HepG2 (cell line): ENCODE measurements at regions not wholly inside any gene's neighbourhood (a gene's known extent, or its start where the extent isn't known, plus 50 kb on each side); places are given as distances from the start of the nearest gene placed in this dataset.

Experiments used
- ATAC-seq: fragments of 200-7000 bp; cut with Tn5 transposase; 3 replicates; pipeline ENCODE4 v1.9.1; 2020; ENCODE audit warnings: mild to moderate bottlenecking, moderate library complexity
- BruUV-seq: library from RNA; stranded (reverse); fragments of 400-500 nt; replicated peaks from 2 replicates; lab custom pipeline; 2021; lab: Mats Ljungman, UMichigan
- CTCF ChIA-PET: fragments of 300-600 bp; formaldehyde crosslinking; extraction: SDS; loops from one replicate; lab custom pipeline; 2021; ENCODE audit warnings: low total read pairs, inconsistent platforms, low intra/inter-chr PET ratio; lab: Yijun Ruan, JAX
- POLR2A ChIA-PET: fragments of 350-600 bp; sonication (Branson Sonifier 250); formaldehyde crosslinking; loops from one replicate; lab custom pipeline; 2020; ENCODE audit warnings: antibody characterized with exemption, inconsistent platforms; lab: Yijun Ruan, JAX
- DNase-seq: peaks from one replicate; pipeline ENCODE4 v3.0.0-alpha.2; 2015; ENCODE audit warnings: low spot score
- FAIRE-seq: peaks from 3 replicates; lab custom pipeline; 2011; peaks lifted over from hg19 to GRCh38; lab: Jason Lieb, UNC
- H2AFZ ChIP-seq: one replicate; pipeline ENCODE4 v1.6.1; 2011; ENCODE audit warnings: low read length, inconsistent platforms
- H3K27ac ChIP-seq: fragments of 300-600 bp; 3 replicates; pipeline ENCODE4 v1.8.0; 2011; ENCODE audit warnings: mixed run types, mild to moderate bottlenecking, mixed read lengths, low read length, inconsistent platforms; ENCODE audit not compliant: insufficient read depth; ENCODE audit errors: extremely low read length
- H3K27me3 ChIP-seq, 2 experiments: fragments of 200-600 bp in 1 of 2; 2 replicates in 1 of 2; 3 replicates in 1 of 2; pipeline versions ENCODE4 v1.6.0 to v1.8.0; 2011; ENCODE audit warnings: low read length in 2 of 2, mild to moderate bottlenecking in 2 of 2, moderate library complexity in 2 of 2, inconsistent platforms in 1 of 2; ENCODE audit not compliant: insufficient read depth in 2 of 2, control insufficient read depth in 1 of 2
- H3K36me3 ChIP-seq, 2 experiments: fragments of 200-600 bp in 1 of 2; replicated peaks in 1 of 2; 2 replicates in 1 of 2; 3 replicates in 1 of 2; pipeline versions ENCODE4 v1.5.1 to v1.8.0; 2011; ENCODE audit warnings: low read length in 2 of 2, inconsistent platforms in 1 of 2; ENCODE audit not compliant: insufficient read depth in 2 of 2, control insufficient read depth in 1 of 2
- H3K4me1 ChIP-seq: 2 replicates; pipeline ENCODE4 v1.5.1; 2012; ENCODE audit warnings: low read length, inconsistent platforms; ENCODE audit not compliant: insufficient read depth
- H3K4me2 ChIP-seq: 2 replicates; pipeline ENCODE4 v1.6.0; 2011; ENCODE audit warnings: low read depth, low read length, inconsistent platforms
- H3K4me3 ChIP-seq, 3 experiments: fragments of 200-600 bp in 1 of 3; sonication (generic), shearing (Covaris generic) in 1 of 3; replicated peaks in 1 of 3; 2 replicates each; pipeline ENCODE4 v1.5.1; 2011 to 2016; ENCODE audit warnings: low read length in 3 of 3, inconsistent platforms in 2 of 3, low read depth in 2 of 3, mild to moderate bottlenecking in 2 of 3, control low read depth in 1 of 3, mixed read lengths in 1 of 3; ENCODE audit not compliant: insufficient read depth in 1 of 3
- H3K79me2 ChIP-seq: one replicate; pipeline ENCODE4 v1.6.1; 2011; ENCODE audit warnings: low read length, inconsistent platforms; ENCODE audit not compliant: insufficient read depth
- H3K9ac ChIP-seq: 2 replicates; pipeline ENCODE4 v1.6.0; 2011; ENCODE audit warnings: mild to moderate bottlenecking, low read depth, low read length, inconsistent platforms; ENCODE audit not compliant: insufficient read depth
- H3K9me3 ChIP-seq: 2 replicates; pipeline ENCODE4 v1.5.1; 2012; ENCODE audit warnings: mild to moderate bottlenecking, low read length
- H4K20me1 ChIP-seq: 2 replicates; pipeline ENCODE4 v1.6.0; 2011; ENCODE audit warnings: inconsistent platforms, mild to moderate bottlenecking, low read length, moderate library complexity; ENCODE audit not compliant: insufficient read depth
- CHD2 ChIP-seq: IDR thresholded peaks from 2 replicates; pipeline ENCODE4 v1.6.1; 2011; ENCODE audit warnings: low read depth, low read length, improper control_type of control experiment
- PCBP1 ChIP-seq: fragments of 200-400 bp; formaldehyde crosslinking; IDR thresholded peaks from 2 replicates; pipeline ENCODE4 v1.6.1; 2017; ENCODE audit warnings: mild to moderate bottlenecking, low read depth, low read length, borderline replicate concordance
- TGIF2 ChIP-seq: IDR thresholded peaks from 2 replicates; pipeline ENCODE4 v1.6.1; 2016; ENCODE audit warnings: control low read depth, missing compliant biosample characterization
- ZNF180 ChIP-seq: sonication (generic); formaldehyde crosslinking; IDR thresholded peaks from 2 replicates; pipeline ENCODE4 v1.4.0; 2020; ENCODE audit warnings: low read depth, missing genetic modification reagents, borderline replicate concordance
- ZNF746 ChIP-seq: sonication (generic); formaldehyde crosslinking; IDR thresholded peaks from 2 replicates; pipeline ENCODE4 v1.8.0; 2022; ENCODE audit warnings: mild to moderate bottlenecking, missing genetic modification reagents
- WGBS: methylation state at CpG from one replicate; pipeline ENCODE4 v1.1.6; 2017; ENCODE audit warnings: low lambda C conversion rate; 5-methylcytosine and 5-hydroxymethylcytosine counted together
- in situ Hi-C: cut with HindIII; loops from 2 replicates; pipeline ENCODE4 v1.10.0; 2017; ENCODE audit warnings: low pct_unique_long_range_greater_than_20kb; ENCODE audit not compliant: extremely low pct_ligation_motif_present
- intact Hi-C: fragments of 100-400 bp; cut with micrococcal nuclease; formaldehyde crosslinking; loops from one replicate; pipeline ENCODE4 v1.10.0; 2022; ENCODE audit not compliant: unreplicated experiment
- TF ChIP-seq, protein P1 (sequence below): sonication (generic); formaldehyde crosslinking; IDR thresholded peaks from 2 replicates; pipeline ENCODE4 v1.4.0; 2020; ENCODE audit warnings: missing genetic modification reagents
- TF ChIP-seq, protein P2 (sequence below): sonication (generic); formaldehyde crosslinking; conservative IDR thresholded peaks from 2 replicates; pipeline ENCODE4 v1.4.0; 2020; ENCODE audit warnings: mild to moderate bottlenecking, missing genetic modification reagents, moderate library complexity

- DNase-seq: no peak
- Histone ChIP-seq H3K27me3 (no peaks in the 10 kb centered on the region), H4K20me1 (no peaks in the 10 kb centered on the region), H3K27ac (no peak overlapping the region), H3K9me3 (no peaks in the 10 kb centered on the region), H3K36me3 (no peaks in the 10 kb centered on the region), H3K4me3 (no peak overlapping the region), H3K9ac (no peak overlapping the region), H3K4me2 (no peak overlapping the region), H3K4me1 (no peaks in the 10 kb centered on the region), H3K79me2 (no peaks in the 10 kb centered on the region), H2AFZ (no peak overlapping the region)
- under 1% methylated on average over 2 of the region's 2 CpGs for WGBS
- FAIRE-seq: no peak
- BruUV-seq: no TSS peak
- no peak for TF ChIP-seq ZNF180
- TF ChIP-seq, protein P1, sequence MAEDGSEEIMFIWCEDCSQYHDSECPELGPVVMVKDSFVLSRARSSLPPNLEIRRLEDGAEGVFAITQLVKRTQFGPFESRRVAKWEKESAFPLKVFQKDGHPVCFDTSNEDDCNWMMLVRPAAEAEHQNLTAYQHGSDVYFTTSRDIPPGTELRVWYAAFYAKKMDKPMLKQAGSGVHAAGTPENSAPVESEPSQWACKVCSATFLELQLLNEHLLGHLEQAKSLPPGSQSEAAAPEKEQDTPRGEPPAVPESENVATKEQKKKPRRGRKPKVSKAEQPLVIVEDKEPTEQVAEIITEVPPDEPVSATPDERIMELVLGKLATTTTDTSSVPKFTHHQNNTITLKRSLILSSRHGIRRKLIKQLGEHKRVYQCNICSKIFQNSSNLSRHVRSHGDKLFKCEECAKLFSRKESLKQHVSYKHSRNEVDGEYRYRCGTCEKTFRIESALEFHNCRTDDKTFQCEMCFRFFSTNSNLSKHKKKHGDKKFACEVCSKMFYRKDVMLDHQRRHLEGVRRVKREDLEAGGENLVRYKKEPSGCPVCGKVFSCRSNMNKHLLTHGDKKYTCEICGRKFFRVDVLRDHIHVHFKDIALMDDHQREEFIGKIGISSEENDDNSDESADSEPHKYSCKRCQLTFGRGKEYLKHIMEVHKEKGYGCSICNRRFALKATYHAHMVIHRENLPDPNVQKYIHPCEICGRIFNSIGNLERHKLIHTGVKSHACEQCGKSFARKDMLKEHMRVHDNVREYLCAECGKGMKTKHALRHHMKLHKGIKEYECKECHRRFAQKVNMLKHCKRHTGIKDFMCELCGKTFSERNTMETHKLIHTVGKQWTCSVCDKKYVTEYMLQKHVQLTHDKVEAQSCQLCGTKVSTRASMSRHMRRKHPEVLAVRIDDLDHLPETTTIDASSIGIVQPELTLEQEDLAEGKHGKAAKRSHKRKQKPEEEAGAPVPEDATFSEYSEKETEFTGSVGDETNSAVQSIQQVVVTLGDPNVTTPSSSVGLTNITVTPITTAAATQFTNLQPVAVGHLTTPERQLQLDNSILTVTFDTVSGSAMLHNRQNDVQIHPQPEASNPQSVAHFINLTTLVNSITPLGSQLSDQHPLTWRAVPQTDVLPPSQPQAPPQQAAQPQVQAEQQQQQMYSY (CRISPR knock-in tag): no peak
- no peak for TF ChIP-seq CHD2
- TF ChIP-seq, protein P2, sequence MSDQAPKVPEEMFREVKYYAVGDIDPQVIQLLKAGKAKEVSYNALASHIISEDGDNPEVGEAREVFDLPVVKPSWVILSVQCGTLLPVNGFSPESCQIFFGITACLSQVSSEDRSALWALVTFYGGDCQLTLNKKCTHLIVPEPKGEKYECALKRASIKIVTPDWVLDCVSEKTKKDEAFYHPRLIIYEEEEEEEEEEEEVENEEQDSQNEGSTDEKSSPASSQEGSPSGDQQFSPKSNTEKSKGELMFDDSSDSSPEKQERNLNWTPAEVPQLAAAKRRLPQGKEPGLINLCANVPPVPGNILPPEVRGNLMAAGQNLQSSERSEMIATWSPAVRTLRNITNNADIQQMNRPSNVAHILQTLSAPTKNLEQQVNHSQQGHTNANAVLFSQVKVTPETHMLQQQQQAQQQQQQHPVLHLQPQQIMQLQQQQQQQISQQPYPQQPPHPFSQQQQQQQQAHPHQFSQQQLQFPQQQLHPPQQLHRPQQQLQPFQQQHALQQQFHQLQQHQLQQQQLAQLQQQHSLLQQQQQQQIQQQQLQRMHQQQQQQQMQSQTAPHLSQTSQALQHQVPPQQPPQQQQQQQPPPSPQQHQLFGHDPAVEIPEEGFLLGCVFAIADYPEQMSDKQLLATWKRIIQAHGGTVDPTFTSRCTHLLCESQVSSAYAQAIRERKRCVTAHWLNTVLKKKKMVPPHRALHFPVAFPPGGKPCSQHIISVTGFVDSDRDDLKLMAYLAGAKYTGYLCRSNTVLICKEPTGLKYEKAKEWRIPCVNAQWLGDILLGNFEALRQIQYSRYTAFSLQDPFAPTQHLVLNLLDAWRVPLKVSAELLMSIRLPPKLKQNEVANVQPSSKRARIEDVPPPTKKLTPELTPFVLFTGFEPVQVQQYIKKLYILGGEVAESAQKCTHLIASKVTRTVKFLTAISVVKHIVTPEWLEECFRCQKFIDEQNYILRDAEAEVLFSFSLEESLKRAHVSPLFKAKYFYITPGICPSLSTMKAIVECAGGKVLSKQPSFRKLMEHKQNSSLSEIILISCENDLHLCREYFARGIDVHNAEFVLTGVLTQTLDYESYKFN (CRISPR knock-in tag): no peak
- TF ChIP-seq ZNF746 (CRISPR knock-in tag): no peak
- TF ChIP-seq TGIF2 (CRISPR knock-in tag): no peak
- no peak for TF ChIP-seq PCBP1
- in situ Hi-C loops: no loop called here
- CTCF ChIA-PET: no interaction called here
- intact Hi-C loops: no loop called here
- ATAC-seq: no peak
- POLR2A ChIA-PET: no interaction called here
Observed at GRCh38 chr2:18317017-18317416, 243.4 kb downstream of the RDH14 start.
